Kidney capillary endothelial cell (primary cell): ENCODE measurements at regions not wholly inside any gene's neighbourhood (a gene's known extent, or its start where the extent isn't known, plus 50 kb on each side); places are given as distances from the start of the nearest gene placed in this dataset.
A peak's percentile ranks its signal among the peaks of the same experiment; 100 is the strongest.
"Not testable (repeated sequence)": the region's sequence is repeated elsewhere in the genome, so short reads cannot be mapped to it uniquely, and the experiment has no call there.

Experiments used
- DNase-seq: peaks from one replicate; pipeline ENCODE4 v3.0.0-alpha.2; 2018; ENCODE audit warnings: low spot score

GRCh38 chr4:140249351-140249750, 95.4 kb upstream of the MAML3 start:
- DNase-seq: no peak

GRCh38 chr4:140247237-140247636, 93.3 kb upstream of the MAML3 start:
- DNase-seq: no peak

- no peak for DNase-seq
Measured at GRCh38 chr4:140246216-140246615, 92.2 kb upstream of the MAML3 start.

- no peak for DNase-seq
Measured at GRCh38 chr4:140244328-140244727, 90.3 kb upstream of the MAML3 start.

- DNase-seq: no peak
Measured at GRCh38 chr4:140243278-140243753, 89.3 kb upstream of the MAML3 start.

GRCh38 chr4:140242357-140243277, 88.6 kb upstream of the MAML3 start:
- DNase-seq: no peak

GRCh38 chr4:140240237-140240636, 86.3 kb upstream of the MAML3 start:
- no peak for DNase-seq

GRCh38 chr4:140239311-140239710, 85.3 kb upstream of the MAML3 start:
- no peak for DNase-seq

- DNase-seq: no peak
Measured at GRCh38 chr4:140238351-140239056, 84.5 kb upstream of the MAML3 start.

- peak; percentile 75 for DNase-seq
Measured at GRCh38 chr4:140237616-140238350, 83.8 kb upstream of the MAML3 start.

GRCh38 chr4:140236654-140237169, 82.7 kb upstream of the MAML3 start:
- DNase-seq: no peak

- no peak for DNase-seq
Measured at GRCh38 chr4:140234697-140235060, 80.7 kb upstream of the MAML3 start.

- DNase-seq: no peak
Measured at GRCh38 chr4:140233791-140234696, 80.1 kb upstream of the MAML3 start.

- no peak for DNase-seq
Measured at GRCh38 chr4:140229881-140230280, 75.9 kb upstream of the MAML3 start.

- no peak for DNase-seq
Measured at GRCh38 chr4:140227286-140227685, 73.3 kb upstream of the MAML3 start.

GRCh38 chr4:140223056-140223810, 69.2 kb upstream of the MAML3 start:
- peak; percentile 94 for DNase-seq

- peak; percentile 64 for DNase-seq
Measured at GRCh38 chr4:140222171-140222570, 68.2 kb upstream of the MAML3 start.

- DNase-seq: no peak
Measured at GRCh38 chr4:140220058-140220457, 66.1 kb upstream of the MAML3 start.

GRCh38 chr4:140219567-140219966, 65.6 kb upstream of the MAML3 start:
- no peak for DNase-seq

- not testable (repeated sequence) for DNase-seq
Measured at GRCh38 chr4:140219070-140219469, 65.1 kb upstream of the MAML3 start.
